ENCODE measurements at regions not wholly inside any gene's neighbourhood (a gene's known extent, or its start where the extent isn't known, plus 50 kb on each side); places are given as distances from the start of the nearest gene placed in this dataset.

- intact Hi-C loops (cut with micrococcal nuclease) = no loop called here
- no peaks in the 10 kb centered on the region for H3K9me2 ChIP-seq (replicated peaks; ENCODE audit: low read length)
- H3K4me3 ChIP-seq (ENCODE audit: low read length) = no peak overlapping the region
- no TSS peak for BruUV-seq (replicated peaks)
- no peak for ATAC-seq
- ChIA-PET POLR2A (ENCODE audit: unreplicated experiment) (no interaction called here), CTCF (no interaction called here)
- no peaks in the 10 kb centered on the region for H3K27me3 ChIP-seq (ENCODE audit: low read length)
- H3K79me2 ChIP-seq (ENCODE audit: low read length) = no peaks in the 10 kb centered on the region
- H2AFZ ChIP-seq (ENCODE audit: low read length) = no peak overlapping the region
- no peaks in the 10 kb centered on the region for H4K20me1 ChIP-seq (ENCODE audit: low read length)
- H3K27ac ChIP-seq (ENCODE audit: low read length) = no peak overlapping the region
- no peaks in the 10 kb centered on the region for H3K36me3 ChIP-seq (ENCODE audit: low read depth, low read length)
- no peak overlapping the region for H3K4me2 ChIP-seq (ENCODE audit: low read length)
- H3K9ac ChIP-seq (ENCODE audit: low read length) = no peak overlapping the region
- DNase-seq = no peak
- TF ChIP-seq EZH2phosphoT487 (IDR thresholded peaks at IDR 0.05; ENCODE audit: borderline replicate concordance, low read length) (no peak), EZH2 (IDR thresholded peaks at IDR 0.05; ENCODE audit: low read length, unreplicated experiment) (no peak), CTCF (conservative IDR thresholded peaks at IDR 0.05; ENCODE audit: low read depth, low read length) (no peak)
- H3F3A ChIP-seq (ENCODE audit: low read length, unreplicated experiment) = no peaks in the 10 kb centered on the region
- no peaks in the 10 kb centered on the region for H3K4me1 ChIP-seq (ENCODE audit: insufficient read depth, low read length)
- no peaks in the 10 kb centered on the region for H3K9me3 ChIP-seq (ENCODE audit: low read length)
Measured at GRCh38 chr14:39548358-39548757, 116.1 kb upstream of the FBXO33 start.

GRCh38 chr14:39547845-39548244, 115.6 kb upstream of the FBXO33 start:
- no peaks in the 10 kb centered on the region for H3K9me2 ChIP-seq (replicated peaks; ENCODE audit: low read length)
- H4K20me1 ChIP-seq (ENCODE audit: low read length) = no peaks in the 10 kb centered on the region
- POLR2A ChIA-PET (ENCODE audit: unreplicated experiment) = no interaction called here
- TF ChIP-seq EZH2 (IDR thresholded peaks at IDR 0.05; ENCODE audit: low read length, unreplicated experiment) (no peak), CTCF (conservative IDR thresholded peaks at IDR 0.05; ENCODE audit: low read depth, low read length) (no peak)
- no peaks in the 10 kb centered on the region for H3K36me3 ChIP-seq (ENCODE audit: low read depth, low read length)
- H3F3A ChIP-seq (ENCODE audit: low read length, unreplicated experiment) = no peaks in the 10 kb centered on the region
- no TSS peak for BruUV-seq (replicated peaks)
- CTCF ChIA-PET = no interaction called here
- ATAC-seq (no peak), DNase-seq (no peak)
- no peak overlapping the region for H3K27ac ChIP-seq (ENCODE audit: low read length)
- no peaks in the 10 kb centered on the region for H3K4me1 ChIP-seq (ENCODE audit: insufficient read depth, low read length)
- H3K9me3 ChIP-seq (ENCODE audit: low read length) = no peaks in the 10 kb centered on the region
- intact Hi-C loops (cut with micrococcal nuclease) = no loop called here
- no peak overlapping the region for H3K9ac ChIP-seq (ENCODE audit: low read length)
- H3K27me3 ChIP-seq (ENCODE audit: low read length) = no peaks in the 10 kb centered on the region
- H2AFZ ChIP-seq (ENCODE audit: low read length) = no peak overlapping the region
- no peak overlapping the region for H3K4me2 ChIP-seq (ENCODE audit: low read length)
- H3K79me2 ChIP-seq (ENCODE audit: low read length) = no peaks in the 10 kb centered on the region
- H3K4me3 ChIP-seq (ENCODE audit: low read length) = no peak overlapping the region

- no peaks in the 10 kb centered on the region for H3K4me1 ChIP-seq (ENCODE audit: insufficient read depth, low read length)
- POLR2A ChIA-PET (ENCODE audit: unreplicated experiment) = no interaction called here
- BruUV-seq (replicated peaks) = no TSS peak
- H3K4me3 ChIP-seq (ENCODE audit: low read length) = no peak overlapping the region
- no peaks in the 10 kb centered on the region for H3K79me2 ChIP-seq (ENCODE audit: low read length)
- no peak overlapping the region for H3K27ac ChIP-seq (ENCODE audit: low read length)
- CTCF ChIA-PET = no interaction called here
- H3K4me2 ChIP-seq (ENCODE audit: low read length) = no peak overlapping the region
- no peak for ATAC-seq
- no peaks in the 10 kb centered on the region for H3K36me3 ChIP-seq (ENCODE audit: low read depth, low read length)
- H3K9me3 ChIP-seq (ENCODE audit: low read length) = no peaks in the 10 kb centered on the region
- H2AFZ ChIP-seq (ENCODE audit: low read length) = no peak overlapping the region
- intact Hi-C loops (cut with micrococcal nuclease) = no loop called here
- no peaks in the 10 kb centered on the region for H4K20me1 ChIP-seq (ENCODE audit: low read length)
- H3F3A ChIP-seq (ENCODE audit: low read length, unreplicated experiment) = no peaks in the 10 kb centered on the region
- no peak for DNase-seq
- no peak overlapping the region for H3K9ac ChIP-seq (ENCODE audit: low read length)
- TF ChIP-seq EZH2phosphoT487 (IDR thresholded peaks at IDR 0.05; ENCODE audit: borderline replicate concordance, low read length) (no peak), EZH2 (IDR thresholded peaks at IDR 0.05; ENCODE audit: low read length, unreplicated experiment) (no peak), CTCF (conservative IDR thresholded peaks at IDR 0.05; ENCODE audit: low read depth, low read length) (no peak)
- H3K27me3 ChIP-seq (ENCODE audit: low read length) = no peaks in the 10 kb centered on the region
- no peaks in the 10 kb centered on the region for H3K9me2 ChIP-seq (replicated peaks; ENCODE audit: low read length)
Measured at GRCh38 chr14:39505812-39506211, 73.6 kb upstream of the FBXO33 start.
